ENCODE measurements at regions not wholly inside any gene's neighbourhood (a gene's known extent, or its start where the extent isn't known, plus 50 kb on each side); places are given as distances from the start of the nearest gene placed in this dataset.
"Not testable (repeated sequence)": the region's sequence is repeated elsewhere in the genome, so short reads cannot be mapped to it uniquely, and the experiment has no call there.

DNA sequence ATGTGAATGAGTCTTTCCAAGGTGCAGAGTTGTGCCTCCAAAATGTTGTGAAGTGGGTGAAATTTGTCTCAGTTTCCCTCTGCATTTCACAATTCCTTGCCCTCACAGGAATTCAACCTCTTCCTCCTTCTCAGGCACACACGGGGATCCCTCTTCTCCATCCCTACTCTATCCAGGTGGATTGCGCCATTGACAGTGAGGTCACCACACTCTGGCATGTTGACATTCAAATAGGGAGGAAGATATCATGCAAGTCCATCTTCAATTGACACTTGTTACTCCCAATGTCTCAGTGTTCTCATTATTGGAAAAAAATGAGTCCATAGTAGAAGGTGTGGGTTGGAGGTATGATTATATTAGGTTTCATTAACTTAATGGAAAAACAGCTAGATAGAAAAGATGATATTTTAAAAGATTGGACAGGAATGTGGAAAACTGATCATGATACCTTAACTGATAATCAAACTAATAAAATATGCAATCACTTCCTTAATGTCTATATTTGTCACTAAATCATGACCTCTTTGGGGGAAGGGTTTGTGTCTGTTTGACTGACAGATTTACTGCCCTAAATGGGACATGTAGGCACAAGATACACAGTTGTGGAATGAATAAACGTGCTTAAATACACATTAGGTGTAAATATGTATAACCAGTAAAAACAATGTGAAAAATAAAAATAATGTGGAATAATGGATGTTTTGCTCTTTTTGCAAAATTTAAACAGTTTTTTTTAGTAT lies 213.8 kb upstream of the SLC8A1 start:
- H3K4me3 ChIP-seq (replicated peaks in 1 of 2; ENCODE audit: low read depth in 2 of 2, low read length in 2 of 2): no peak overlapping the region
- DNase-seq (ENCODE audit: low read depth in 2 of 2): no peak
- TF ChIP-seq, protein P1, sequence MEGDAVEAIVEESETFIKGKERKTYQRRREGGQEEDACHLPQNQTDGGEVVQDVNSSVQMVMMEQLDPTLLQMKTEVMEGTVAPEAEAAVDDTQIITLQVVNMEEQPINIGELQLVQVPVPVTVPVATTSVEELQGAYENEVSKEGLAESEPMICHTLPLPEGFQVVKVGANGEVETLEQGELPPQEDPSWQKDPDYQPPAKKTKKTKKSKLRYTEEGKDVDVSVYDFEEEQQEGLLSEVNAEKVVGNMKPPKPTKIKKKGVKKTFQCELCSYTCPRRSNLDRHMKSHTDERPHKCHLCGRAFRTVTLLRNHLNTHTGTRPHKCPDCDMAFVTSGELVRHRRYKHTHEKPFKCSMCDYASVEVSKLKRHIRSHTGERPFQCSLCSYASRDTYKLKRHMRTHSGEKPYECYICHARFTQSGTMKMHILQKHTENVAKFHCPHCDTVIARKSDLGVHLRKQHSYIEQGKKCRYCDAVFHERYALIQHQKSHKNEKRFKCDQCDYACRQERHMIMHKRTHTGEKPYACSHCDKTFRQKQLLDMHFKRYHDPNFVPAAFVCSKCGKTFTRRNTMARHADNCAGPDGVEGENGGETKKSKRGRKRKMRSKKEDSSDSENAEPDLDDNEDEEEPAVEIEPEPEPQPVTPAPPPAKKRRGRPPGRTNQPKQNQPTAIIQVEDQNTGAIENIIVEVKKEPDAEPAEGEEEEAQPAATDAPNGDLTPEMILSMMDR (IDR thresholded peaks at IDR 0.05; ENCODE audit: low read depth, low read length): no peak

DNA sequence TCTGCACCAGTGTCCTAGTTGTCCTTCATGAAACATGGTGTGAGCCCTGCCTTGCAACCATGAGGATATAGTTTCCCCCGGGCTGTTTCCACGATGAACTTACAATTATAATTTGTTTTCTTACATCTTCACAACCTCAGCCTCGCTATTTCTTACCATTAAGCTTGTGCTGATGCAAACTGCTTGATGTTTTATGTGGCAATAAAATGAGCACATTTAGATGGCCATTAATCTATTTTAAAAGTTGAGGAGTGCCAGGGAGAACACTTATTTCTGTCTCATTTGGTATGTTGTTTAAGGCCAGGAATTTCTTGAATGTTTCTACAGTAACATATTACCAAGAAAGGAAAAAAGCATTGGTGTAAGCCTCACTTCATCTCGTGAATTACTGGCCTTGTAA lies 214.5 kb upstream of the SLC8A1 start:
- no peak for DNase-seq (ENCODE audit: low read depth in 2 of 2)
- TF ChIP-seq, protein P1 (IDR thresholded peaks at IDR 0.05; ENCODE audit: low read depth, low read length): no peak
- H3K4me3 ChIP-seq (replicated peaks in 1 of 2; ENCODE audit: low read depth in 2 of 2, low read length in 2 of 2): no peak overlapping the region

DNA sequence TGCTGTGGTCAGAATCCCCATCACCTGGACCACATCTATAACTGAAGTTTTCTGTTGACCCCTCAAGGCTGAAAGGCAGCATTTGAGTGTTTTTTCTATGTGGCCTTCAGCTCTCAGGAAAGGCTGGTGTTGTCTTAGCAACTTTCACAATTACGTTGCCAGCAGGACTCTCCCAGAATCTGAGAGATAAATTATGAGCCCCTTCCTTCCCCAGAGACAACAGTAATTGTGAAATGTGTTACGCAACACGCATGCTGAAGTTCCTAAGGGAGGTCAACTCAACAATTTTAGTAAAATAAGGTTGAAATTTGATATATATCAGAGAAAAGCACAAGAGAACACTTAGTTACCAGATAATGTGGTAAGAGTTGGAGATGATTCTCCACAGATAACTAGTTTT lies 216.5 kb upstream of the SLC8A1 start:
- TF ChIP-seq, protein P1 (IDR thresholded peaks at IDR 0.05; ENCODE audit: low read depth, low read length): no peak
- peak; percentile 59 to 76 for DNase-seq (ENCODE audit: low read depth in 2 of 2)
- no peak overlapping the region for H3K4me3 ChIP-seq (replicated peaks in 1 of 2; ENCODE audit: low read depth in 2 of 2, low read length in 2 of 2)

DNA sequence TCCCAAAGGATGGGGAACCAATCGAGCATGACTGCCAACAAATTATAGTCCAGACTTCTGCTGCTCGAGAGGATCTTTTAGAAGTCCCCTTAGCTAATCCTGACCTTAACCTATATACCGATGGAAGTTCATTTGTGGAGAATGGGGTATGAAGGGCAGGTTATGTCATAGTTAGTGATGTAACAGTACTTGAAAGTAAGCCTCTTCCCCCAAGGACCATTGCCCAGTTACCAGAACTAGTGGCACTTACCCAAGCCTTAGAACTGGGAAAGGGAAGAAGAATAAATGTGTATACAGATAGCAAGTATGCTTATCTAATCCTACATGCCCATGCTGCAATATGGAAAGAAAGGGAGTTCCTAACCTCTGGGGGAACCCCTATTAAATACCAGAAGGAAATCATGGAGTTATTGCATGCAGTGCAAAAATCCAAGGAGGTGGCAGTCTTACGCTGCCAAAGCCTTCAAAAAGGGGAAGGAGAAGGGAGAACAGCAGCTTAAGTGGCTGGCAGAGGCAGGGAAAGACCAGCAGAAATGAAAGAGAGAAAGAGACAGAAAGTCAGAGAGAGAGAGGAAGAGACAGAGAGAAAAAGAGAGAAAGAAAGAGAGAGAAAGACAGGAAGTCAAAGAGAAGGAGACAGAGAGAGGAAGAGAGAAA lies 224.4 kb upstream of the SLC8A1 start:
- H3K4me3 ChIP-seq (replicated peaks in 1 of 2; ENCODE audit: low read depth in 2 of 2, low read length in 2 of 2); DNase-seq (ENCODE audit: low read depth in 2 of 2): not testable (repeated sequence)

DNA sequence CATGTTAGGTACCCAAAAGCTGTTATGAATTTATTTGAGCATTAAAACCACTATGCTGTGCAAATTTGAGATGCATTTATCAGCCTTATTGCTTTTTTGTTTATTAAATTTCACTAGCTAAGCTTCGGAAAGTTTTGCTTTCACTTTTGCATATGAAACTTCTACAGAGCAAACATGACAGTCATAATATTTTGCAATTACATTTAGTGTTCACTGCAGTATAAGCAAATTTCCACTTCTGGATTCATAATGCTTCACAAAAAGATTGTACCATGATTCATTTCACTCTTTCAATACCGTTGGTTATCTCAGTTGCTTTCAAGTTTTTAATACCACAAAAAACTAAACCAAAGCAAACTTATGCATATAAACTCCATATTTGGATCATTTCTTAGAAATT lies 228.7 kb upstream of the SLC8A1 start:
- TF ChIP-seq, protein P1 (IDR thresholded peaks at IDR 0.05; ENCODE audit: low read depth, low read length): no peak
- peak in 1 of 2 donors; percentile 19 for DNase-seq (ENCODE audit: low read depth in 2 of 2)
- no peak overlapping the region for H3K4me3 ChIP-seq (replicated peaks in 1 of 2; ENCODE audit: low read depth in 2 of 2, low read length in 2 of 2)

DNA sequence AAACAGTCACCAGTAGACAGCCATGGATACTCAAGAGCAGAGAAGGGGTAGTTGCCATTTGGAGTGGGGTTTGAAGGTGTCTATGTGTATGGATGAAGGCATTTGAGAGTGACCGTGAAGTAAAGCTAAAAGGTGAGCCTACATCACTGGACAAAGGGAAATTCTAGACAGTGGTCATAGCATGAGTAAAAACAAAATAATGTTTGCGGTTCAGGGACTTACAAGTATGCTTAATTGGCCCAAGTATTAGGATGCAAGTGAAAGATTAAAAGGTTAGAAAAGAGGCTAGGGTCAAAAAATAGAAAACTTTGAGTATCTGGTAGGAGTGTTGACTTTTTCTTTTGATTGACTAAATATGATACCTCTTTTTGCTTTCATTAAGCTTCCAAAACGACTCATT lies 238.1 kb upstream of the SLC8A1 start:
- H3K4me3 ChIP-seq (replicated peaks in 1 of 2; ENCODE audit: low read depth in 2 of 2, low read length in 2 of 2): no peak overlapping the region
- TF ChIP-seq, protein P1 (IDR thresholded peaks at IDR 0.05; ENCODE audit: low read depth, low read length): no peak
- no peak for DNase-seq (ENCODE audit: low read depth in 2 of 2)

DNA sequence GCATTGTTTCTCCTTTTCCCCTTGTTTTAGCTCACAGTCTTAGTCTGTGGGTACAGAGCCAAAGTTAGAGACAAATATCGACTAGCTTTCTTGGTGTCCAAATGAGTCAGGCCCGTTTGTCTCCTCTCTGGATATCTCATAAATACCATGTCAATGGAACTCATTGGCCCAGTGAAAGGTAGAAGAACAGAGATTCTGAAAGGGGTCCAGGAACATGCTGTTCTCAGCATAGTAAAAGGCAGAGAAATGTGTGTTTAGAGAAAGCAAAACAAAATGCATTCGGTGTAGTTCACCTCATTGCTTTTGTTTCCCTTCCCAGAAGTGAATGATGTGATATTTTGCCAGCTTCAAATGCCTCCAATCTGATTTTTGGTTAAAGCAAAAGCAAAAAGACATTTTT lies 238.6 kb upstream of the SLC8A1 start:
- TF ChIP-seq, protein P1 (IDR thresholded peaks at IDR 0.05; ENCODE audit: low read depth, low read length): no peak
- DNase-seq (ENCODE audit: low read depth in 2 of 2): no peak
- no peak overlapping the region for H3K4me3 ChIP-seq (replicated peaks in 1 of 2; ENCODE audit: low read depth in 2 of 2, low read length in 2 of 2)

Measured in cardiac fibroblast (primary cell).